GM19023 (cell line): ENCODE measurements at regions not wholly inside any gene's neighbourhood (a gene's known extent, or its start where the extent isn't known, plus 50 kb on each side); places are given as distances from the start of the nearest gene placed in this dataset.
"Not testable (repeated sequence)": the region's sequence is repeated elsewhere in the genome, so short reads cannot be mapped to it uniquely, and the experiment has no call there.

Experiments used
- ATAC-seq: cut with Tn5 transposase; IDR thresholded peaks from one replicate; pipeline ENCODE4 v1.9.1; 2021; ENCODE audit warnings: mild to moderate bottlenecking, moderate library complexity; ENCODE audit not compliant: unreplicated experiment

DNA sequence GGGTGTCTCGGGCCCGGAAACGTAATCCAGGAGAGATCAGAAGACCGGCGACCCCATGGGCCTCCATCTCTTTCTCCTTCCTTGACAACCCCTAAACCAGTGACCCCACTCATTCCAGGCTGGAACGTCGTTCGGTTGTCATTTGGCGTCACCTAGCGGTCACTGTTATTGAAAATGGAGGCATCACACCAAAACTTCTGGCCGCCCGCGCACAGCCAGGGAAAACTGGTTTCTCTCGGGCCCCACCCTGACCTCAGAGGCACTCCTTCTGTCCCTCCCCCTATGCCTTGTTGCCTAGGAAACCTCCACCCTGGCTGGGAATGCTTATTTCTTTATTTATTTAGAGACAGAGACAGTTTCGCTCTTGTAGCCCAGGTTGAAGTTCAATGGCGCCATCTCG lies 2327.3 kb upstream of the TPTE start:
- ATAC-seq: not testable (repeated sequence)

DNA sequence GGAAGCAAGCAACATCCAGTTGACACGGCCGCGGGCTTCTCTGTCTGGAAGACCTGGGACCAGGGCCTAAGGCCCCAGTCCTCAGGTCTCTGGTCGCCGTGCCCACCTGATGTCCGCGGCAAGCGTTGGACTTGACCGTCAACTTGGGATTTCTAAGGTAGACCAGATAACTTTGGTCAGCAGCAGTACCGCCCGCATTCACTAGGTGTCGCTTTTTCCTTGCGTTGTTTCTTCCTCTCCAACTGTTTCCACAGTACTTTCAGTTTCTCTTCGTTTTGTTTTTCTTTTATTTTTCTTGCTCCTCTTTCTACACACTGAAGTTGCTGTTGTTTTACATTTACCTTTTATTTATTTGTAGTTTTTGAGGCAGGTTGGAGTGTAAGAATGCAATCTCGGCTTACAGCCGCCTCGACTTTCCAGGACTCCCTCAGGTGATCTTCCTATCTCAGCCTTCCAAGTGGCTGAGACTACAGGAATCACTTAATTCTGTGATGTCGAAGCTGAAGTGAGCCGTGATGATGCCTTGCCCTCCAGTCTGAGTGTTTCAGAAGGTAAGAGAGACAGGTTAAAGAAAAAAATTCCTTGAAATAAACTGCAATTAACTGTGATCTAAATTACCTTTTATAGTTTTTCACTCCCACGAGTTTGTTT lies 2323.9 kb upstream of the TPTE start:
- peak; percentile 56 for ATAC-seq

- ATAC-seq: not testable (repeated sequence)
Observed at GRCh38 chr21:8205094-8205891, 2316.1 kb upstream of the TPTE start.

GRCh38 chr21:8205892-8206188 lies 2315.5 kb upstream of the TPTE start:
- ATAC-seq: not testable (repeated sequence)

GRCh38 chr21:8212986-8213550 lies 2308.3 kb upstream of the TPTE start:
- peak; percentile 74 for ATAC-seq

- ATAC-seq: not testable (repeated sequence)
Observed at GRCh38 chr21:8214539-8214938, 2306.8 kb upstream of the TPTE start.

- ATAC-seq: not testable (repeated sequence)
Observed at GRCh38 chr21:8229366-8230150, 2291.8 kb upstream of the TPTE start.

GRCh38 chr21:8231252-8231651 lies 2290.1 kb upstream of the TPTE start:
- ATAC-seq: not testable (repeated sequence)

DNA sequence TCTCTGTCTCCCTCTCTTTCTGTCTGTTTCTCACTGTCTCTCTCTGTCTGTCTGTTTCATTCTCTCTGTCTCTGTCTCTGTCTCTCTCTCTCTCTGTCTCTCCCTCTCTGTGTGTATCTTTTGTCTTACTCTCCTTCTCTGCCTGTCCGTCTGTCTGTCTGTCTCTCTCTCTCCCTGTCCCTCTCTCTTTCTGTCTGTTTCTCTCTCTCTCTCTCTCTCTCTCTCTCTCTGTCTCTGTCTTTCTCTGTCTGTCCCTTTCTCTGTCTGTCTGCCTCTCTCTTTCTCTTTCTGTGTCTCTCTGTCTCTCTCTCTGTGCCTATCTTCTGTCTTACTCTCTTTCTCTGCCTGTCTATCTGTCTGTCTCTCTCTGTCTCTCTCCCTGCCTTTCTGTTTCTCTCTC lies 2288.4 kb upstream of the TPTE start:
- not testable (repeated sequence) for ATAC-seq

DNA sequence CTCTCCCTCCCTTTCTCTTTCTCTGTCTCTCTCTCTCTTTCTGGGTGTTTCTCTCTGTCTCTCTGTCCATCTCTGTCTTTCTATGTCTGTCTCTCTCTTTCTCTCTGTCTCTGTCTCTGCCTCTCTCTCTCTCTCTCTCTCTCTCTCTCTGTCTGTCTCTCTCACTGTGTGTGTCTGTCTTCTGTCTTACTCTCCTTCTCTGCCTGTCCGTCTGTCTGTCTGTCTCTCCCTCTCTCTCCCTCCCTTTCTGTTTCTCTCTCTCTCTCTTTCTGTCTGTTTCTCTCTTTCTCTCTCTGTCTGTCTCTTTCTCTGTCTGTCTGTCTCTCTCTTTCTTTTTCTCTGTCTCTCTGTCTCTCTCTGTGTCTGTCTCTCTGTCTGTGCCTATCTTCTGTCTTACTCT lies 2287.3 kb upstream of the TPTE start:
- not testable (repeated sequence) for ATAC-seq

DNA sequence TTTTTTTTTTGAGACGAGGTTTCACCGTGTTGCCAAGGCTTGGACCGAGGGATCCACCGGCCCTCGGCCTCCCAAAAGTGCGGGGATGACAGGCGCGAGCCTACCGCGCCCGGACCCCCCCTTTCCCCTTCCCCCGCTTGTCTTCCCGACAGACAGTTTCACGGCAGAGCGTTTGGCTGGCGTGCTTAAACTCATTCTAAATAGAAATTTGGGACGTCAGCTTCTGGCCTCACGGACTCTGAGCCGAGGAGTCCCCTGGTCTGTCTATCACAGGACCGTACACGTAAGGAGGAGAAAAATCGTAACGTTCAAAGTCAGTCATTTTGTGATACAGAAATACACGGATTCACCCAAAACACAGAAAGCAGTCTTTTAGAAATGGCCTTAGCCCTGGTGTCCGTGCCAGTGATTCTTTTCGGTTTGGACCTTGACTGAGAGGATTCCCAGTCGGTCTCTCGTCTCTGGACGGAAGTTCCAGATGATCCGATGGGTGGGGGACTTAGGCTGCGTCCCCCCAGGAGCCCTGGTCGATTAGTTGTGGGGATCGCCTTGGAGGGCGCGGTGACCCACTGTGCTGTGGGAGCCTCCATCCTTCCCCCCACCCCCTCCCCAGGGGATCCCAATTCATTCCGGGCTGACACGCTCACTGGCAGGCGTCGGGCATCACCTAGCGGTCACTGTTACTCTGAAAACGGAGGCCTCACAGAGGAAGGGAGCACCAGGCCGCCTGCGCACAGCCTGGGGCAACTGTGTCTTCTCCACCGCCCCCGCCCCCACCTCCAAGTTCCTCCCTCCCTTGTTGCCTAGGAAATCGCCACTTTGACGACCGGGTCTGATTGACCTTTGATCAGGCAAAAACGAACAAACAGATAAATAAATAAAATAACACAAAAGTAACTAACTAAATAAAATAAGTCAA lies 2276.4 kb upstream of the TPTE start:
- ATAC-seq: peak; percentile 41

DNA sequence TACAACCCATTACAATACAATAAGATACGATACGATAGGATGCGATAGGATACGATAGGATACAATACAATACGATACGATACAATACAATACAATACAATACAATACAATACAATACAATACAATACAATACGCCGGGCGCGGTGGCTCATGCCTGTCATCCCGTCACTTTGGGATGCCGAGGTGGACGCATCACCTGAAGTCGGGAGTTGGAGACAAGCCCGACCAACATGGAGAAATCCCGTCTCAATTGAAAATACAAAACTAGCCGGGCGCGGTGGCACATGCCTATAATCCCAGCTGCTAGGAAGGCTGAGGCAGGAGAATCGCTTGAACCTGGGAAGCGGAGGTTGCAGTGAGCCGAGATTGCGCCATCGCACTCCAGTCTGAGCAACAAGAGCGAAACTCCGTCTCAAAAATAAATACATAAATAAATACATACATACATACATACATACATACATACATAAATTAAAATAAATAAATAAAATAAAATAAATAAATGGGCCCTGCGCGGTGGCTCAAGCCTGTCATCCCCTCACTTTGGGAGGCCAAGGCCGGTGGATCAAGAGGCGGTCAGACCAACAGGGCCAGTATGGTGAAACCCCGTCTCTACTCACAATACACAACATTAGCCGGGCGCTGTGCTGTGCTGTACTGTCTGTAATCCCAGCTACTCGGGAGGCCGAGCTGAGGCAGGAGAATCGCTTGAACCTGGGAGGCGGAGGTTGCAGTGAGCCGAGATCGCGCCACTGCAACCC lies 2275.6 kb upstream of the TPTE start:
- peak; percentile 70 for ATAC-seq

DNA sequence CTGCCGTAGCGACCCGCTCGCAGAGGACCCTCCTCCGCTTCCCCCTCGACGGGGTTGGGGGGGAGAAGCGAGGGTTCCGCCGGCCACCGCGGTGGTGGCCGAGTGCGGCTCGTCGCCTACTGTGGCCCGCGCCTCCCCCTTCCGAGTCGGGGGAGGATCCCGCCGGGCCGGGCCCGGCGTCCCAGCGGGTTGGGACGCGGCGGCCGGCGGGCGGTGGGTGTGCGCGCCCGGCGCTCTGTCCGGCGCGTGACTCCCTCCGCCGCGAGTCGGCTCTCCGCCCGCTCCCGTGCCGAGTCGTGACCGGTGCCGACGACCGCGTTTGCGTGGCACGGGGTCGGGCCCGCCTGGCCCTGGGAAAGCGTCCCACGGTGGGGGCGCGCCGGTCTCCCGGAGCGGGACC lies 2269.7 kb upstream of the TPTE start:
- ATAC-seq: not testable (repeated sequence)

DNA sequence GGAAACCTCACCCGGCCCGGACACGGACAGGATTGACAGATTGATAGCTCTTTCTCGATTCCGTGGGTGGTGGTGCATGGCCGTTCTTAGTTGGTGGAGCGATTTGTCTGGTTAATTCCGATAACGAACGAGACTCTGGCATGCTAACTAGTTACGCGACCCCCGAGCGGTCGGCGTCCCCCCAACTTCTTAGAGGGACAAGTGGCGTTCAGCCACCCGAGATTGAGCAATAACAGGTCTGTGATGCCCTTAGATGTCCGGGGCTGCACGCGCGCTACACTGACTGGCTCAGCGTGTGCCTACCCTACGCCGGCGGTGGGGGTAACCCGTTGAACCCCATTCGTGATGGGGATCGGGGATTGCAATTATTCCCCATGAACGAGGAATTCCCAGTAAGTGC lies 2266.3 kb upstream of the TPTE start:
- ATAC-seq: not testable (repeated sequence)

GRCh38 chr21:8257083-8257799 lies 2264.1 kb upstream of the TPTE start:
- ATAC-seq: not testable (repeated sequence)

DNA sequence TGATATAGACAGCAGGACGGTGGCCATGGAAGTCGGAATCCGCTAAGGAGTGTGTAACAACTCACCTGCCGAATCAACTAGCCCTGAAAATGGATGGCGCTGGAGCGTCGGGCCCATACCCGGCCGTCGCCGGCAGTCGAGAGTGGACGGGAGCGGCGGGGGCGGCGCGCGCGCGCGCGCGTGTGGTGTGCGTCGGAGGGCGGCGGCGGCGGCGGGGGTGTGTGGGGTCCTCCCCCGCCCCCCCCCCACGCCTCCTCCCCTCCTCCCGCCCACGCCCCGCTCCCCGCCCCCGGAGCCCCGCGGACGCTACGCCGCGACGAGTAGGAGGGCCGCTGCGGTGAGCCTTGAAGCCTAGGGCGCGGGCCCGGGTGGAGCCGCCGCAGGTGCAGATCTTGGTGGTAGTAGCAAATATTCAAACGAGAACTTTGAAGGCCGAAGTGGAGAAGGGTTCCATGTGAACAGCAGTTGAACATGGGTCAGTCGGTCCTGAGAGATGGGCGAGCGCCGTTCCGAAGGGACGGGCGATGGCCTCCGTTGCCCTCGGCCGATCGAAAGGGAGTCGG lies 2261.2 kb upstream of the TPTE start:
- ATAC-seq: not testable (repeated sequence)
